ENCODE measurements at regions not wholly inside any gene's neighbourhood (a gene's known extent, or its start where the extent isn't known, plus 50 kb on each side); places are given as distances from the start of the nearest gene placed in this dataset.
"Not testable (repeated sequence)": the region's sequence is repeated elsewhere in the genome, so short reads cannot be mapped to it uniquely, and the experiment has no call there.

DNA sequence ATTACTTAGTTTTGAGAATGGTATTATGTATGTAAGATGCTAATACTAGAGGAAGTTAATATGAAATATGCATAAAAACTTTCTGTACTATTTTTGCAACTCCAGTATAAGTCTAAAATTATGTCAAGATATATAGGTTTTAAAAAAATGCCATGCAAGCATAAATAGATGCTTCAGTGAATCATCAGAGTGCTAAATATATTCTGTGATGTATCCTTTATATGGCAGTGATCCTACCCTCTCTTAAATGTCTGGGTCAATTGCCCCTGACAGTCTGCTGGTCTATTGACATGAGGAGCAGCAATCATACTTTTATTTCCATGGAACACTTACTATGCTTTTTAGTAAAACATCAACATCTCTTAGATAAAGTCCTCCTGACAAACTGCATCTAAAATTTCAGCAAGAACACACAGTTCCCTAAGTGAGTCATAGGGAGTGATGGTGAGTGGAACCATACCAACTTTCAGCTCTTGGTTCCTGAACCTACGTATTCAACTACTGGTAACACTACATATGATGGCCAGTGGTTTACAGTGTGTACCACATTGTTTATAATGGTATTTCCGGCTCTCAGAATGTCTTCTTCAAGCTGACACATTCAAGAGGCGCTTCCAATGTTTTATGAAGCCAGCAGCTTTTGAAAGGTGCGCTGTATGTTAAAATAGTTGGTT, 928.7 kb upstream of the GJE1 start:
- Histone ChIP-seq H3K4me1 (no peaks in the 10 kb centered on the region), H3K36me3 (no peaks in the 10 kb centered on the region), H3K27ac (no peak overlapping the region), H3K27me3 (no peaks in the 10 kb centered on the region), H3K9me3 (no peaks in the 10 kb centered on the region), H3K4me3 (no peak overlapping the region)
- TF ChIP-seq, protein P1, sequence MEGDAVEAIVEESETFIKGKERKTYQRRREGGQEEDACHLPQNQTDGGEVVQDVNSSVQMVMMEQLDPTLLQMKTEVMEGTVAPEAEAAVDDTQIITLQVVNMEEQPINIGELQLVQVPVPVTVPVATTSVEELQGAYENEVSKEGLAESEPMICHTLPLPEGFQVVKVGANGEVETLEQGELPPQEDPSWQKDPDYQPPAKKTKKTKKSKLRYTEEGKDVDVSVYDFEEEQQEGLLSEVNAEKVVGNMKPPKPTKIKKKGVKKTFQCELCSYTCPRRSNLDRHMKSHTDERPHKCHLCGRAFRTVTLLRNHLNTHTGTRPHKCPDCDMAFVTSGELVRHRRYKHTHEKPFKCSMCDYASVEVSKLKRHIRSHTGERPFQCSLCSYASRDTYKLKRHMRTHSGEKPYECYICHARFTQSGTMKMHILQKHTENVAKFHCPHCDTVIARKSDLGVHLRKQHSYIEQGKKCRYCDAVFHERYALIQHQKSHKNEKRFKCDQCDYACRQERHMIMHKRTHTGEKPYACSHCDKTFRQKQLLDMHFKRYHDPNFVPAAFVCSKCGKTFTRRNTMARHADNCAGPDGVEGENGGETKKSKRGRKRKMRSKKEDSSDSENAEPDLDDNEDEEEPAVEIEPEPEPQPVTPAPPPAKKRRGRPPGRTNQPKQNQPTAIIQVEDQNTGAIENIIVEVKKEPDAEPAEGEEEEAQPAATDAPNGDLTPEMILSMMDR (IDR thresholded peaks at IDR 0.05), result no peak
- DNase-seq (ENCODE audit: low spot score), result no peak

DNA sequence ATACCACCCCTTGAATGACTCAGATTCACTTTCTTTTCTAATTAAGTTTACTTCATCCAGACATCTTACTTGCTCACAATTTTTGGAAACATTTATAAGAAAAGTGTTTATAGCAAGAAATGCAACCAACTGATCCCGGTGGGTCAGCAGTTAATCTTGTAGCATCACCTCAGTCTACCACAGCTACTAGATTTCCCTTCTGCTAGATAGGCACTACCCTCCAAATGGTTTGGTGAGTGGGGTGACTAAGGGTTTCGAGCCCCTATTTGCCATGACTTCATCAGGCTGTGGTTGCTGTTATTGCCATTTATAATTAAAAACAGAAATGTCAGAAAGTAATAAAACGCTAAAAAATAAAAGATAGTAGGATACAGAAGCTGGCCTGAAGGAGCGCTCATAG, 930.1 kb upstream of the GJE1 start:
- no peak overlapping the region for H3K27ac ChIP-seq
- H3K27me3 ChIP-seq, result no peaks in the 10 kb centered on the region
- no peak overlapping the region for H3K4me3 ChIP-seq
- H3K9me3 ChIP-seq, result no peaks in the 10 kb centered on the region
- no peaks in the 10 kb centered on the region for H3K36me3 ChIP-seq
- TF ChIP-seq, protein P1 (IDR thresholded peaks at IDR 0.05), result no peak
- H3K4me1 ChIP-seq, result no peaks in the 10 kb centered on the region
- DNase-seq (ENCODE audit: low spot score), result no peak

DNA sequence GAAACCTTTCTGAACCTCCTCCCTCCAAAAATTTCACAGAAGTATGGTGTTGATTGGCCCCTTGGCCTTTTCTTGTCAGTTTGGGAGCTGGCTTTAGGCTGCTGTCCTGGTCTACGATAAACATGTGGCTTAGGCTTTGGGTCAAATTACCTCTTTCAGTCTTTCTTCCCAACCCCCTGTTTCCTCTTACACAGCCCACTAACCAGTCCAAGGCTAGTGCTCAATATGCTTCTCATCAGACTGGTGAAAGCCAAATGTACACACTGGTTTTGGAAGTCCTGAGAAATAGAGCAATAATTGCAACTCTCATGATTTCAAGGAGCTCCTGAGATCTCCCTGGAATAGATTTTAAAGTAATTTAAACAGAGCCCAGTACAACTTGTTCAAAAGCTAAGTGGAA, 933.7 kb upstream of the GJE1 start:
- Histone ChIP-seq H3K4me1 (no peaks in the 10 kb centered on the region), H3K9me3 (no peaks in the 10 kb centered on the region), H3K27me3 (no peaks in the 10 kb centered on the region), H3K27ac (no peak overlapping the region), H3K36me3 (no peaks in the 10 kb centered on the region), H3K4me3 (no peak overlapping the region)
- no peak for DNase-seq (ENCODE audit: low spot score)
- TF ChIP-seq, protein P1 (IDR thresholded peaks at IDR 0.05), result no peak

DNA sequence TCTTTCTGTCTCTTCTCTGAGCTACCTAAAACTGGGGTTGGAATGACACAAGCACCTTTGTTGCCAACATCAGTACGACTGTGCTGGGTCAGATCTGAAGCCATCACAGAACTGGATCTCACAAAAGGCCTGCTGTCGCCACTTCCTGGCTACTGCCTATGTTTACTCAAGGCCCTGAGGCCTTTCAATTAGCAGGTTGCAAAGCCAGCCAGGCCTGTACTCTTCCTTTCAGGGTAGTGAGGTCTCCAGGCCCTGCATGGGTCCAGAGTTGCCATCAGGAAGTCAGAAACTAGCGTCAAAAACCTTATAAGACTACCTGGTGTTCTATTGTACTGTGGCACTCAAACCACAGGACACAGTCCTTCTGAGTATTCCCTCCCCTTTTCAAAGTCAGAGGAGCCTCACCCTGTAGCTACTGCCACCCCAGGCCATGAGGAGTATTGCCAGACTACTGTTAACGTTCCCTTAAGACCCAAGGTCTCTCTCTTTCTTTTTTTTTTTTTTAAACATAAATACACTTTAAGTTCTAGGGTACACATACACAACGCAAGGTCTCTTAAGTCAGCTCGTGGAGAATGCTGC, 937.4 kb upstream of the GJE1 start:
- H3K36me3 ChIP-seq, result no peaks in the 10 kb centered on the region
- TF ChIP-seq, protein P1 (IDR thresholded peaks at IDR 0.05), result no peak
- peaks cover 0 to 14% of the 10 kb centered on the region in 2 donors for H3K9me3 ChIP-seq
- H3K27ac ChIP-seq, result no peak overlapping the region
- no peaks in the 10 kb centered on the region for H3K4me1 ChIP-seq
- no peaks in the 10 kb centered on the region for H3K27me3 ChIP-seq
- H3K4me3 ChIP-seq, result no peak overlapping the region
- DNase-seq (ENCODE audit: low spot score), result no peak

DNA sequence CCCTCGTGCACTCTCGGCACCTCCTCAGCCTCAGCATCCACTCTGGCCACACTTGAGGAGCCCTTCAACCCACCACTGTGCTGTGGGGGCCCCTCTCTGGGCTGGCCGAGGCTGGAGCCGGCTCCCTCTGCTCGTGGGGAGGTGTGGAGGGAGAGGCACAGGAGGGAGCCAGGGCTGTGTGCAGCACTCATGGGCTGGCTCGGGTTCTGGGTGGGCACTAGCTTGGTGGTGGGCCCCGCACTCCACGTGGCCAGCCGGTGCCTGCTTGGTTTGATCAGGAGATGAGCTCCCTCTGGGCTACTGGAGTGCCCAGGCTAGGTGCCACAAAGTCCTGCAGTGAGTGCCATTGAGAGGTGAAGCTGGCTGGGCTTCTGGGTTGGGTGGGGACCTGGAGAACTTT, 949.4 kb upstream of the GJE1 start:
- Histone ChIP-seq H3K27me3 (no peaks in the 10 kb centered on the region), H3K4me3 (no peak overlapping the region), H3K4me1 (no peaks in the 10 kb centered on the region), H3K27ac (no peak overlapping the region), H3K36me3 (no peaks in the 10 kb centered on the region), H3K9me3 (peaks cover 0 to 15% of the 10 kb centered on the region in 2 donors)
- TF ChIP-seq, protein P1 (IDR thresholded peaks at IDR 0.05), result no peak
- no peak for DNase-seq (ENCODE audit: low spot score)

DNA sequence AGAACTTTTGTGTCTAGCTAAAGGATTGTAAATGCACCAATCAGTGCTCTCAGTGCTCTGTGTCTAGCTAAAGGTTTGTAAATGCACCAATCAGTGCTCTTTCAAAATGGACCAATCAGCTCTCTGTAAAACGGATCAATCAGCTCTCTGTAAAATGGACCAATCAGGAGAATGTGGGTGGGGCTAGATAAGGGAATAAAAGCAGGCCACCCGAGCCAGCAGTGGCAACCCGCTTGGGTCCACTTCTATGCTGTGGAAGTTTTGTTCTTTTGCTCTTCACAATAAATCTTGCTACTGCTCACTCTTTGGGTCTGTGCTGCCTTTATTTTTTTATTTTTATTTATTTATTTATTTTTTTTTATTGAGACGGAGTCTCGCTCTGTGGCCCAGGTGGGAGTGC, 957.3 kb upstream of the GJE1 start:
- DNase-seq (ENCODE audit: low spot score); H3K27ac ChIP-seq; H3K36me3 ChIP-seq; H3K4me1 ChIP-seq; H3K4me3 ChIP-seq; H3K27me3 ChIP-seq: not testable (repeated sequence)
- peaks cover 0 to 13% of the 10 kb centered on the region in 2 donors for H3K9me3 ChIP-seq

All from right atrium auricular region (tissue), 2 donors.